Panc1 (cell line): ENCODE measurements at regions not wholly inside any gene's neighbourhood (a gene's known extent, or its start where the extent isn't known, plus 50 kb on each side); places are given as distances from the start of the nearest gene placed in this dataset.

Source experiments
- ATAC-seq: fragments of 200-7000 bp; cut with Tn5 transposase; 2 replicates; pipeline ENCODE4 v1.9.1; 2020; ENCODE audit warnings: mild to moderate bottlenecking, moderate library complexity
- BruUV-seq: library from RNA; stranded (reverse); fragments of 400-500 nt; replicated peaks from 2 replicates; lab custom pipeline; 2021; lab: Mats Ljungman, UMichigan
- CTCF ChIA-PET: fragments of 300-600 bp; sonication (Branson Sonifier 250); formaldehyde crosslinking; loops from one replicate; lab custom pipeline; 2022; ENCODE audit warnings: antibody characterized with exemption; lab: Charles Lee
- POLR2A ChIA-PET: fragments of 300-600 bp; sonication (Branson Sonifier 250); formaldehyde crosslinking; loops from one replicate; lab custom pipeline; 2022; ENCODE audit warnings: antibody characterized with exemption; lab: Charles Lee
- DNase-seq: peaks from one replicate; pipeline ENCODE4 v3.0.0-alpha.2; 2010; ENCODE audit warnings: low read depth, low spot score
- H3K27ac ChIP-seq: 2 replicates; pipeline ENCODE4 v1.5.1; 2011; ENCODE audit warnings: mild to moderate bottlenecking, low read length, inconsistent platforms
- H3K27me3 ChIP-seq: fragments of 200-500 bp; sonication (Bioruptor generic); 2 replicates; pipeline ENCODE4 v1.6.0; 2014; ENCODE audit warnings: low read length, inconsistent platforms; ENCODE audit not compliant: control insufficient read depth, insufficient read depth
- H3K36me3 ChIP-seq: fragments of 200-500 bp; sonication (Bioruptor generic); 2 replicates; pipeline ENCODE4 v1.5.1; 2014; ENCODE audit warnings: inconsistent platforms, mild to moderate bottlenecking, low read length, moderate library complexity; ENCODE audit not compliant: control insufficient read depth, insufficient read depth
- H3K4me1 ChIP-seq: 2 replicates; pipeline ENCODE4 v1.5.1; 2011; ENCODE audit warnings: inconsistent platforms, mild to moderate bottlenecking, low read length, moderate library complexity; ENCODE audit not compliant: control insufficient read depth, insufficient read depth
- H3K4me3 ChIP-seq, 2 experiments: 2 replicates each; pipeline ENCODE4 v1.5.1; 2011 to 2012; ENCODE audit warnings: low read depth in 2 of 2, low read length in 2 of 2, mild to moderate bottlenecking in 2 of 2, inconsistent platforms in 1 of 2, moderate library complexity in 1 of 2
- H3K9me3 ChIP-seq: fragments of 200-500 bp; sonication (Bioruptor generic); 2 replicates; pipeline ENCODE4 v1.5.1; 2014; ENCODE audit warnings: low read depth, mild to moderate bottlenecking, inconsistent platforms, low read length, moderate library complexity; ENCODE audit not compliant: control insufficient read depth, insufficient read depth
- POLR2AphosphoS5 ChIP-seq: IDR thresholded peaks from 2 replicates; pipeline ENCODE4 v1.6.1; 2012; ENCODE audit warnings: mild to moderate bottlenecking, low read depth, low read length, moderate library complexity
- SIN3A ChIP-seq: IDR thresholded peaks from 2 replicates; pipeline ENCODE4 v1.6.1; 2012; ENCODE audit warnings: low read depth, mild to moderate bottlenecking, low read length, moderate library complexity, borderline replicate concordance; ENCODE audit not compliant: insufficient read depth
- TCF7L2 ChIP-seq: IDR thresholded peaks from 2 replicates; pipeline ENCODE4 v1.6.1; 2011; ENCODE audit warnings: mild to moderate bottlenecking, low read depth, low read length, inconsistent platforms
- in situ Hi-C: cut with HindIII; loops from 2 replicates; pipeline ENCODE4 v1.10.0; 2016; ENCODE audit warnings: low sequenced_read_pairs, low pct_unique_long_range_greater_than_20kb
- intact Hi-C: fragments of 100-400 bp; cut with micrococcal nuclease; formaldehyde crosslinking; loops from one replicate; pipeline ENCODE4 v1.10.0; 2022; ENCODE audit not compliant: unreplicated experiment
- TF ChIP-seq, protein P1 (sequence below): fragments of 450-650 bp; IDR thresholded peaks from 2 replicates; pipeline ENCODE4 v1.5.1; 2017; ENCODE audit warnings: mild to moderate bottlenecking
- TF ChIP-seq, protein P2 (sequence below), 2 experiments: IDR thresholded peaks; 2 replicates each; pipeline ENCODE4 v1.6.1; 2011 to 2012; ENCODE audit warnings: low read depth in 2 of 2, control low read depth in 1 of 2, low read length in 1 of 2, mild to moderate bottlenecking in 1 of 2, moderate library complexity in 1 of 2; ENCODE audit not compliant: insufficient read depth in 1 of 2

DNA sequence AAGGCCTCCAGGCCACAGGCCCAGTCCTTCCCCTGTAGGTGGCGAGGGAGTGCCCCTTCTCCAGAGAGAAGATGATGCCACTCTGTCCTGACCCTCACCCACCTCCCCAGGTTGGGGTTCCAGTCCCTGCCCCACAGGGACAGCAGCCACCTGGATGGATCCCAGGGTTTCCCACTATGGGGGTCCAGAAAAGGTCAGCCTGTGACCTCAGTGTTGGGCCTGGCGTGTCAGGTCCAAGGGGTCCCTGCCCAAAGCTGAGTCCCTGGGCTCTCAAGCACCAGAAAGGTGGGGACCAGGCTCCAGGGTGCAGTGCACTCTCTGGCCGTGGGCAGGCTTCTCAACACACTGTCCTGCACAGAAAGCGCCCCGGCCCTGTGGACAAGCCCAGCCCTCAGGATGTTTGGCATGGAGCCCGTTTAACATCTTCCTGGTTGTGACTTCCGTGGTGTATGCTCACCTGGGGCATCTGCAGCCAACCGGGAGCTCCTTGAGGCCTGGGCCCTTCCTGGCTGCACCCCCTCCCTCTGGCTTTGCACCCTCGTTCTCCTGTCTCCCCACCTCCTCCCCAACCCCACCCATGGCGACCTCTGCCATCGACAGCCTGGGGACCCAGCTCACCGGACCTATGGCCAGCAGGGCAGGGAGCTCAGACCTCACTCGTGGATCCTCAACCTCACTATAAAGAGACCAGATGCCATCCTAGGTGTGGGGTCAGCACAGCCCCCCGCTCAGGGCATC is 58.3 kb upstream of the PPP2R2D start:
- ChIA-PET POLR2A (no interaction called here), CTCF (no interaction called here)
- TF ChIP-seq, protein P1, sequence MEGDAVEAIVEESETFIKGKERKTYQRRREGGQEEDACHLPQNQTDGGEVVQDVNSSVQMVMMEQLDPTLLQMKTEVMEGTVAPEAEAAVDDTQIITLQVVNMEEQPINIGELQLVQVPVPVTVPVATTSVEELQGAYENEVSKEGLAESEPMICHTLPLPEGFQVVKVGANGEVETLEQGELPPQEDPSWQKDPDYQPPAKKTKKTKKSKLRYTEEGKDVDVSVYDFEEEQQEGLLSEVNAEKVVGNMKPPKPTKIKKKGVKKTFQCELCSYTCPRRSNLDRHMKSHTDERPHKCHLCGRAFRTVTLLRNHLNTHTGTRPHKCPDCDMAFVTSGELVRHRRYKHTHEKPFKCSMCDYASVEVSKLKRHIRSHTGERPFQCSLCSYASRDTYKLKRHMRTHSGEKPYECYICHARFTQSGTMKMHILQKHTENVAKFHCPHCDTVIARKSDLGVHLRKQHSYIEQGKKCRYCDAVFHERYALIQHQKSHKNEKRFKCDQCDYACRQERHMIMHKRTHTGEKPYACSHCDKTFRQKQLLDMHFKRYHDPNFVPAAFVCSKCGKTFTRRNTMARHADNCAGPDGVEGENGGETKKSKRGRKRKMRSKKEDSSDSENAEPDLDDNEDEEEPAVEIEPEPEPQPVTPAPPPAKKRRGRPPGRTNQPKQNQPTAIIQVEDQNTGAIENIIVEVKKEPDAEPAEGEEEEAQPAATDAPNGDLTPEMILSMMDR, result no peak
- TF ChIP-seq SIN3A, result no peak
- TF ChIP-seq POLR2AphosphoS5, result no peak
- ATAC-seq (no peak), DNase-seq (no peak)
- no peaks in the 10 kb centered on the region for H3K9me3 ChIP-seq
- H3K36me3 ChIP-seq, result no peaks in the 10 kb centered on the region
- H3K4me1 ChIP-seq, result no peaks in the 10 kb centered on the region
- H3K27me3 ChIP-seq, result 0 out of 2 replicates have a peak, but pooled peaks cover 4% of the 10 kb centered on the region
- no peak overlapping the region for H3K4me3 ChIP-seq
- H3K27ac ChIP-seq, result no peak overlapping the region
- BruUV-seq, result no TSS peak
- intact Hi-C loops (loop anchor here (10.0 kb wide), 1 partner anchor 288 kb away; no protein-coding TSS in a partner anchor), in situ Hi-C loops (no loop called here)

DNA sequence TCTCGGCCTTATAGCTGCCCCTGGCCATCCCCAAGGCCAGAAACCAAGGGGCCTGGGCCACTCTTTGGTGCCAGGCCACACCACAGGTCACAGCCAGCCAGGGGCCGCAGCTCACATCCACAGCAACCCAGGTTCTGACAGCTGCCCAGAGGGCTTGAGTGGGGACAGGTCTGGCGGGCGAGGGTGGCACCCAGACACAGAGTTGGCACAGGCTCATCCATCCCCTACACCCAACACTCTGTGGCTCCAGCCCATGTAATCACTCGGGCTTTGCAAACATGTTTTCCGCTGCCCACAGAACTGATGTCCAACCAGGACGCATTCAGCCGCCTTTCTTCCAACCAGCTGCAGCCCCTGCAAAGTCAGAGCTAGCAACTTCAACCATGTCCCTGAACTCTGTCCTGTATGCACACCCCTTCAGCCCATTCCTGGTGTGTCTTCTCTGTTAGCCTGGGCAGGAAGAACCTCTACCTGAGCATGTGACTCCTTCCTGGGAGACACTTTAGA is 57.7 kb upstream of the PPP2R2D start:
- in situ Hi-C loops (no loop called here), intact Hi-C loops (loop anchor here (10.0 kb wide), 1 partner anchor 288 kb away; no protein-coding TSS in a partner anchor)
- DNase-seq (no peak), ATAC-seq (no peak)
- Histone ChIP-seq H3K4me1 (no peaks in the 10 kb centered on the region), H3K36me3 (no peaks in the 10 kb centered on the region), H3K4me3 (no peak overlapping the region), H3K9me3 (no peaks in the 10 kb centered on the region), H3K27ac (no peak overlapping the region), H3K27me3 (0 out of 2 replicates have a peak, but pooled peaks cover 2% of the 10 kb centered on the region)
- CTCF ChIA-PET, result no interaction called here
- BruUV-seq, result no TSS peak
- POLR2A ChIA-PET, result no interaction called here
- no peak for TF ChIP-seq POLR2AphosphoS5
- TF ChIP-seq, protein P2, sequence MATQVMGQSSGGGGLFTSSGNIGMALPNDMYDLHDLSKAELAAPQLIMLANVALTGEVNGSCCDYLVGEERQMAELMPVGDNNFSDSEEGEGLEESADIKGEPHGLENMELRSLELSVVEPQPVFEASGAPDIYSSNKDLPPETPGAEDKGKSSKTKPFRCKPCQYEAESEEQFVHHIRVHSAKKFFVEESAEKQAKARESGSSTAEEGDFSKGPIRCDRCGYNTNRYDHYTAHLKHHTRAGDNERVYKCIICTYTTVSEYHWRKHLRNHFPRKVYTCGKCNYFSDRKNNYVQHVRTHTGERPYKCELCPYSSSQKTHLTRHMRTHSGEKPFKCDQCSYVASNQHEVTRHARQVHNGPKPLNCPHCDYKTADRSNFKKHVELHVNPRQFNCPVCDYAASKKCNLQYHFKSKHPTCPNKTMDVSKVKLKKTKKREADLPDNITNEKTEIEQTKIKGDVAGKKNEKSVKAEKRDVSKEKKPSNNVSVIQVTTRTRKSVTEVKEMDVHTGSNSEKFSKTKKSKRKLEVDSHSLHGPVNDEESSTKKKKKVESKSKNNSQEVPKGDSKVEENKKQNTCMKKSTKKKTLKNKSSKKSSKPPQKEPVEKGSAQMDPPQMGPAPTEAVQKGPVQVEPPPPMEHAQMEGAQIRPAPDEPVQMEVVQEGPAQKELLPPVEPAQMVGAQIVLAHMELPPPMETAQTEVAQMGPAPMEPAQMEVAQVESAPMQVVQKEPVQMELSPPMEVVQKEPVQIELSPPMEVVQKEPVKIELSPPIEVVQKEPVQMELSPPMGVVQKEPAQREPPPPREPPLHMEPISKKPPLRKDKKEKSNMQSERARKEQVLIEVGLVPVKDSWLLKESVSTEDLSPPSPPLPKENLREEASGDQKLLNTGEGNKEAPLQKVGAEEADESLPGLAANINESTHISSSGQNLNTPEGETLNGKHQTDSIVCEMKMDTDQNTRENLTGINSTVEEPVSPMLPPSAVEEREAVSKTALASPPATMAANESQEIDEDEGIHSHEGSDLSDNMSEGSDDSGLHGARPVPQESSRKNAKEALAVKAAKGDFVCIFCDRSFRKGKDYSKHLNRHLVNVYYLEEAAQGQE (IDR thresholded peaks at IDR 0.05; ENCODE audit: insufficient read depth in 1 of 2, low read depth in 2 of 2, low read length in 1 of 2), result no peak
- TF ChIP-seq, protein P1, result no peak
- no peak for TF ChIP-seq SIN3A
- no peak for TF ChIP-seq TCF7L2
